ENCODE measurements at regions not wholly inside any gene's neighbourhood (a gene's known extent, or its start where the extent isn't known, plus 50 kb on each side); places are given as distances from the start of the nearest gene placed in this dataset.

- TF ChIP-seq, protein P1, sequence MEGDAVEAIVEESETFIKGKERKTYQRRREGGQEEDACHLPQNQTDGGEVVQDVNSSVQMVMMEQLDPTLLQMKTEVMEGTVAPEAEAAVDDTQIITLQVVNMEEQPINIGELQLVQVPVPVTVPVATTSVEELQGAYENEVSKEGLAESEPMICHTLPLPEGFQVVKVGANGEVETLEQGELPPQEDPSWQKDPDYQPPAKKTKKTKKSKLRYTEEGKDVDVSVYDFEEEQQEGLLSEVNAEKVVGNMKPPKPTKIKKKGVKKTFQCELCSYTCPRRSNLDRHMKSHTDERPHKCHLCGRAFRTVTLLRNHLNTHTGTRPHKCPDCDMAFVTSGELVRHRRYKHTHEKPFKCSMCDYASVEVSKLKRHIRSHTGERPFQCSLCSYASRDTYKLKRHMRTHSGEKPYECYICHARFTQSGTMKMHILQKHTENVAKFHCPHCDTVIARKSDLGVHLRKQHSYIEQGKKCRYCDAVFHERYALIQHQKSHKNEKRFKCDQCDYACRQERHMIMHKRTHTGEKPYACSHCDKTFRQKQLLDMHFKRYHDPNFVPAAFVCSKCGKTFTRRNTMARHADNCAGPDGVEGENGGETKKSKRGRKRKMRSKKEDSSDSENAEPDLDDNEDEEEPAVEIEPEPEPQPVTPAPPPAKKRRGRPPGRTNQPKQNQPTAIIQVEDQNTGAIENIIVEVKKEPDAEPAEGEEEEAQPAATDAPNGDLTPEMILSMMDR (IDR thresholded peaks at IDR 0.05), result no peak
- TF ChIP-seq POLR2A (IDR thresholded peaks at IDR 0.05), result no peak
These were observed 163.1 kb upstream of the SLITRK2 start for GRCh38 chrX:145654486-145654885.

Data from esophagus squamous epithelium (tissue), 4 donors.